ENCODE measurements at regions not wholly inside any gene's neighbourhood (a gene's known extent, or its start where the extent isn't known, plus 50 kb on each side); places are given as distances from the start of the nearest gene placed in this dataset.

DNA sequence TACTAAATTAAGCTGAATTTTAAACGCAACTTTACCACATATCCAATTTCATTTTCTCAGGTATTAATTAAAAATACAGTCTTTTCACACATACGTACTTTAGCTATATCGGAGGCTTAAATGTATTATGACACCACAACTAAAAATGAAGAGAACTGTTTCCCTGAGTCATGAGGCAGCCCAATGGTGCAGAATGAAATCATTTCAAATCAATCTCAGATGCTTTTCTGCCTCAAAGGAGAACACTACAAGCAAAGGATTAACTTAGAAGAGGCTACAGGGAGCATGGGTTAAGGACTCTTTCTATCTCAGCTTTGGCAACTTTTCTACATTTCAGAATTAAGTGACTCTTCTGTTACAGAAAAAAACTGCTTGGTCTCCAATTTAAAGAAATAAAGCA lies 516.3 kb upstream of the HTR2A start:
- TF ChIP-seq, protein P1, sequence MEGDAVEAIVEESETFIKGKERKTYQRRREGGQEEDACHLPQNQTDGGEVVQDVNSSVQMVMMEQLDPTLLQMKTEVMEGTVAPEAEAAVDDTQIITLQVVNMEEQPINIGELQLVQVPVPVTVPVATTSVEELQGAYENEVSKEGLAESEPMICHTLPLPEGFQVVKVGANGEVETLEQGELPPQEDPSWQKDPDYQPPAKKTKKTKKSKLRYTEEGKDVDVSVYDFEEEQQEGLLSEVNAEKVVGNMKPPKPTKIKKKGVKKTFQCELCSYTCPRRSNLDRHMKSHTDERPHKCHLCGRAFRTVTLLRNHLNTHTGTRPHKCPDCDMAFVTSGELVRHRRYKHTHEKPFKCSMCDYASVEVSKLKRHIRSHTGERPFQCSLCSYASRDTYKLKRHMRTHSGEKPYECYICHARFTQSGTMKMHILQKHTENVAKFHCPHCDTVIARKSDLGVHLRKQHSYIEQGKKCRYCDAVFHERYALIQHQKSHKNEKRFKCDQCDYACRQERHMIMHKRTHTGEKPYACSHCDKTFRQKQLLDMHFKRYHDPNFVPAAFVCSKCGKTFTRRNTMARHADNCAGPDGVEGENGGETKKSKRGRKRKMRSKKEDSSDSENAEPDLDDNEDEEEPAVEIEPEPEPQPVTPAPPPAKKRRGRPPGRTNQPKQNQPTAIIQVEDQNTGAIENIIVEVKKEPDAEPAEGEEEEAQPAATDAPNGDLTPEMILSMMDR (IDR thresholded peaks at IDR 0.05) = no peak
- TF ChIP-seq EP300 (IDR thresholded peaks at IDR 0.05) = no peak
- TF ChIP-seq POLR2A (IDR thresholded peaks at IDR 0.05; ENCODE audit: low read depth) = no peak

Data from esophagus muscularis mucosa (tissue), 4 donors.